Fibroblast of mammary gland (primary cell): ENCODE measurements at regions not wholly inside any gene's neighbourhood (a gene's known extent, or its start where the extent isn't known, plus 50 kb on each side); places are given as distances from the start of the nearest gene placed in this dataset.

Source experiments
- DNase-seq: peaks from one replicate; pipeline ENCODE4 v3.0.0-alpha.2; 2010; ENCODE audit warnings: low read depth
- H3K4me3 ChIP-seq: 2 replicates; pipeline ENCODE4 v1.5.1; 2011; ENCODE audit warnings: low read depth, mild to moderate bottlenecking, low read length, moderate library complexity; ENCODE audit not compliant: control insufficient read depth
- TF ChIP-seq, protein P1 (sequence below): conservative IDR thresholded peaks from 2 replicates; pipeline ENCODE4 v1.5.1; 2011; ENCODE audit warnings: low read depth, low read length, inconsistent platforms; ENCODE audit not compliant: control insufficient read depth, insufficient read depth

DNA sequence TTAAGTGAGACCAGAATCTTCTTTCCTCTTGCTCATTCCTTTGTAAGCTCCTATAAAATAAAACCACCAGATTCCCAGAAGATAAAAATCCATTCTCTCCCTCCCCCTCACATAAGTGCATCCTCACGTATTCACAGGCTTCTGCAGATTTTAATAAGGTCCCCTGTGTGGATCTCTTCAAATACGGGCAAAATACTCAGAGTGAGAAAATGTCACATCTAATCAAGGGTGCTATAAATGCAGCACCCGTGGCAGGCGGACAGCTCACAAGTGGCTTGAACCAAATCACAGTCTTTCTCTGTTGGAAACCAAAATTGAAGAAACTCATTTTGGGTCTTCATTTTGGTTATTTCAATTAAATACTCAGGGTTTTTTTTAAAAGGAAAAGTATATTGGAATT is 212.9 kb upstream of the CMC1 start:
- TF ChIP-seq, protein P1, sequence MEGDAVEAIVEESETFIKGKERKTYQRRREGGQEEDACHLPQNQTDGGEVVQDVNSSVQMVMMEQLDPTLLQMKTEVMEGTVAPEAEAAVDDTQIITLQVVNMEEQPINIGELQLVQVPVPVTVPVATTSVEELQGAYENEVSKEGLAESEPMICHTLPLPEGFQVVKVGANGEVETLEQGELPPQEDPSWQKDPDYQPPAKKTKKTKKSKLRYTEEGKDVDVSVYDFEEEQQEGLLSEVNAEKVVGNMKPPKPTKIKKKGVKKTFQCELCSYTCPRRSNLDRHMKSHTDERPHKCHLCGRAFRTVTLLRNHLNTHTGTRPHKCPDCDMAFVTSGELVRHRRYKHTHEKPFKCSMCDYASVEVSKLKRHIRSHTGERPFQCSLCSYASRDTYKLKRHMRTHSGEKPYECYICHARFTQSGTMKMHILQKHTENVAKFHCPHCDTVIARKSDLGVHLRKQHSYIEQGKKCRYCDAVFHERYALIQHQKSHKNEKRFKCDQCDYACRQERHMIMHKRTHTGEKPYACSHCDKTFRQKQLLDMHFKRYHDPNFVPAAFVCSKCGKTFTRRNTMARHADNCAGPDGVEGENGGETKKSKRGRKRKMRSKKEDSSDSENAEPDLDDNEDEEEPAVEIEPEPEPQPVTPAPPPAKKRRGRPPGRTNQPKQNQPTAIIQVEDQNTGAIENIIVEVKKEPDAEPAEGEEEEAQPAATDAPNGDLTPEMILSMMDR: no peak
- no peak for DNase-seq

DNA sequence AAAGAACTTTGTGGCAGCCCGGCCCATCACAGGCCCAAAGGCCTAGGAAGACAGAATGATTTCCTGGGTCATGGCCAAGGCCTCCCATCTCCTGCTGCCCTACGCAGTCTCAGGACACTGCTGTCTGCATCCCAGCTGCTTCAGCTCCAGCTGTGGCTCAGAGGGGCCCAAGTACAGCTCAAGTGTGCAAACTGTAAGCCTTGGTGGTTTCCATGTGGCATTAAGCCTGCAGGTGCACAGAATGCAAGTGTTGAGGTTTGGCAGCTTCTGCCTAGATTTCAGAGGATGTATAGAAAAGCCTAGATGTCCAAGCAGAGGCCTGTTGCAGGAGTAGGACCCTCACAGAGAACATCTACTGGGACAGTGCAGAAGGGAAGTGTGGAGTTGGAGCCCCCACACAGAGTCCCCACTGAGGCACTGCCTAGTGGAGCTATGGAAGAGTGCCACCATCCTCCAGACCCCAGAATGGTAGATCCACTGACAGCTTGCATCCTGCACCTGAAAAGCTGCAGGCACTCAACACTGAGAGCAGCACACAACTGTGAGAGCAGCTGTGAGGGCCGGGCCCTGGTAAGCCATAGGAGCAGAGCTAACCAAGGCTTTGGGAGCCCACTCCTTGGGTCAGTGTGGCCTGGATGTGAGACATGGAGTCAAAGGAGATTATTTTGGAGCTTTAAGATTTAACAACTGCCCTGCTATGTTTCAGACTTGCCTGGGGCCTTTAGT is 208.2 kb upstream of the CMC1 start:
- no peak overlapping the region for H3K4me3 ChIP-seq
- no peak for DNase-seq
- TF ChIP-seq, protein P1: no peak

More for the DNA sequence above, 212.9 kb upstream of the CMC1 start:
- H3K4me3 ChIP-seq: no peak overlapping the region

DNA sequence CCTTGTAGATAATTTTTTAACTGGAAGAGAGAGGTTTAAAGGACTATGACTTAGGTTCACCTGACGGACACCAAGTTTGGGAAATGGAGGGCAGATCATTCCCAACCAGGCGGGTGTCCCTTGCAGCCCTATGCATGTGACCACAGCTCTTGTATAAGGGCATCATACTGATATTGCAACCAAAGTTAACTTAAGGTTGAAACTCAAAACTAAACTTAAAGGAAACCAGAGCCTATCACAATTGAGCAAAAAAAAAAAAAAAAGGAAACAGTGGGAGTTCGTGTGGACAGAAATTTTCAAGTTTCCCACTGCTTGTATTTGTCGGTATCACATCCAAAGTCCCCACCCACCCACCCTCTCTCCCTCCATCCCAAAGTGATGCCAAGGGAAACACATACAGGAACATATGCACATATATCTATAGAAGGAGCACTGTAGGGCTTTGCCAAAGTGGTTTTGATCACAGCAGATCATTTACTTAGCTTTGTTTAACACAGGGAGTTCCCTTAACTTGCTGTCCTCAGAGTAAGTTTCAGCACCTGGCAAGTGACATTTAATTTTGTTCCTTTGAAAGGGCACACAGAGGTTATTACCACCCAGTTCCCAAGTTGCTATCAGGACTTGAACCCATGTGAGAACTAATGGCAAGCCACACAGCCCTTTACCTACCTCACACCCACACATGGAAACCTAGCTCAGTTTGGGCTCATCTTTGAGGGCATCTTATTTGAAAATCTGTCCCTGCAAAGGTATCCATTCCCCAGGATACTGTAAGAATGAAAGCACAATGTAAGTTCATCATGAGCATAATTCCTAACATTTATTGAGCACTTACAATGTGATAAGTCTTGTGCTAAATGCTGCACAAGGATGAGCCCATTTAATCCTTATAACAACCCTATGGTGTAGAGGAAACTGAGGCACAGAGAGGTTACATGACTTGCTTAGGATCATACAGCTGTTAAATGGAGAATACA is 204.5 kb upstream of the CMC1 start:
- TF ChIP-seq, protein P1: no peak
- DNase-seq: no peak
- H3K4me3 ChIP-seq: no peak overlapping the region

DNA sequence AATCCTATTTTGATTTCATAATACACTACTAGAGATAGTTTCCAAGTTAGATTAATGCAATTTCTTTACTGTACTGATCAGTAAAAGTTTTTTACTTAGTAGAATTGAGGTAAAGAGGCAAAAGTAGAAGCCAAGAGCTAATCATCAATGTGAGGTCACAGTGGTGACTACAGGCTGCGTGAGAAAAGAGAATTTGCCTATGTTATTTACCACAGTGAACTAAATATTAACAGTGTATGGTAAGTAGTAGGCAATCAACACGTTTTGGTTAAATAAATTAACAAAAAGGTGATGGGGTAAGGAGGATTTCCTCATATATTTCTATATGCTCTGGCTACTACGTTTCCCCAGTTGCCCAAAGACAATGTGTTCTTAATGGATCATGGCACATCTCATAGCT is 202.2 kb upstream of the CMC1 start:
- no peak overlapping the region for H3K4me3 ChIP-seq
- TF ChIP-seq, protein P1: no peak
- no peak for DNase-seq

DNA sequence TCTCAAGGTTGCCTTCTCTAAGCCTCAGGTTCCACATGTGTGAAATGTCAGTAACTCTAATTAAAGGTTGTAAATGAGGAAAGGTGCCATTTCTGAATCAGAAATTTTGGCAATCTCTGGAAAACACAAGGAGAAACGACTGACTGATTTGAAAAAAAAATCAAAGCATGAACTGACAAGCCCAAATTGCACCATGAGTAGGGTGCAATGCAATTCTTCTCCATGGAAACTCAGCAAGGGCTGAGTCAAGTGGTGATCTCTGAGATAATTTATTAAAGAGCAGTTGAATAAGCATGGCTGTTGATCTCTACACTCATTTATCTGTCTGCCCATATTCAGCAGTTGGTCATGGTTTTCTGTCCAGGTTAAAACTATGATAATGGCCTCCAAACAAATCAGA is 201.6 kb upstream of the CMC1 start:
- H3K4me3 ChIP-seq: no peak overlapping the region
- TF ChIP-seq, protein P1: no peak
- no peak for DNase-seq

DNA sequence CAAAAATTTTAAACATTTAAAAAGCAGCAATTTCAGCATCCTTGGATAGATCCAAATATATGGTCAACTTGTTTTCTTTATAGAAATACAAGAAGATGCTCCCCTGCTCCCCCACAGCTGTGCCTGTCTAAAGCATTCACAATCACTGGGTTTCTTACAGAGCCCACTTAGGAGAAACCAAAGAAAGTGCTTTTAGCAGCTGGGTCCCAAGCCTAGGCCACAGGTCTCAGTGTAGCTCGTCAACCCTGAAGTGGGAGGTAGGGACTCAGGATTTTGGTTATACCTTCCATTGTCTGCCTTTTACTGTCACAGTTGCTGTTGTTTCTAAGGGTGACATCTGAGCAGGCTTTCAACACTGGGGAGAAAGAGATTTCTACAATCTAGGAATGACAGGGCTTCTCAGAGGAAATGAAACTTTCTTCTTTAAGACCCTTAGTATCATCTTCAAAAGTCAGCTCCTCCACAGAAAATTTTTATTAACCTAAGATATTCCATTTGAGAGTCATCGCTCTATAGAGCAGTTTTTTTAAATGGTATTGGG is 199.3 kb upstream of the CMC1 start:
- TF ChIP-seq, protein P1: no peak
- no peak overlapping the region for H3K4me3 ChIP-seq
- DNase-seq: no peak
